Daoy (cell line): ENCODE measurements at regions not wholly inside any gene's neighbourhood (a gene's known extent, or its start where the extent isn't known, plus 50 kb on each side); places are given as distances from the start of the nearest gene placed in this dataset.

Experiments
- DNase-seq: peaks from one replicate; pipeline ENCODE4 v3.0.0-alpha.2; 2015; ENCODE audit warnings: low read depth

DNA sequence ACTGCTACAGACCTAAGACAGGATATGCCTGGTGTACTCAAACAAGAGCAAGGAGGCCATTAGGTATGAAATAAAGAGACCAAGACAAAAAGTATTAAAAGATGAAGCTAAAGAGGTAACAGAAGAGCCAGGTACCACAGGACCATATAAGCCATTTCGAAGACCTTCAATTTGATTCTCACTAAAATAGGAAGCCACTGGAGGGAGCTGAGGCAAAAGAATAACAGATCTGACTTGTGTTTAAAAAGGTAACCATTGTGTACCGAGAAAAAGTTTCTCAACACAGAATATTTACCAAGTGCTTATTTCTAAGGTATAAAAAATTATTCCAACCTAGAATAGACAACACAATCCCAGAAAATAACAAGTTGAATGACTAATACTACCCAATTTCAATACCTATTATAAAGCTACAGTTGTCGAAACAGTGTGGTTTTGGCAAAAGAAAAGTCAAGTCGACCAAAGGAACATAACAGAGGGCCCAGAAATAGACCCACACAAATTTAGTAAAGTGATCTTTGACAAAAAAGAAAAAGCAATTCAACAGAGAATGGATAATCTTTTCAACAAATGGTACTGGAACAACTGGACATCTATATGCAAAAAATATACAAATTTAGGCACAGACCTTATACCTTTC is 125.3 kb upstream of the DST start:
- DNase-seq, result no peak

DNA sequence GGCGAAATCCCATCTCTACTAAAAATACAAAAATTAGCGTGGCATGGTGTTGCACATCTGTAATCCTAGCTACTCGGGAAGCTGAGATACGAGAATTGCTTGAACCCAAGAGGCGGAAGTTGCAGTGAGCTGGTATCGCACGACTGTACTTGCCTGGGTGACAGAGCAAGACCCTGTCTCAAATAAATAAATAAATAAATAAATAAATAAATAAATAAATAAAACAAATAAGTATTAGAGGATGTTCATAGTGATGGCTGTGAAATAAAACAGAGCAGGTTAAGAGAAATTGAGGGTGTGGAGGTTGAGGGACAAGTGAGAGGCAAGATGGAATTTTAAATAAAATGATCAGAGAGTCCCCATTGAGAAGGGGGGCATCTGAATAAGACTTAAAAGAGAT is 124.7 kb upstream of the DST start:
- no peak for DNase-seq

DNA sequence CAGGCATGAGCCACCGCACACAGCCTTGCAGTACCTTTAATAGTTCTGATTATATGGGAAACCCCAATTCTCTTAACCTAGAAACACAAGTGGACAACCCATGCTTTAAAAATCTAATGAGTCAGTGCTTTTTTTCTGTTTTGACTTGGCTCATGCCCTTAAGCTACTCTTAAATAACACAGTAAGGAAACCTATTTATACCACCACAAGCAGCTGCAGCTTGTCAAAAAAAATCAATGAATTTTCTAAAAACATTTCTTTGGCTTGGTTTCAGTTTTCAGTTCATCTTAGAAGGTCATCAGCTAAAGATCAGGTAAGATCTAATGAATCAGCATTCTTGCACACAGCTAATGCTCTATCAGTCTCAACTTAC is 124.1 kb upstream of the DST start:
- DNase-seq, result peak; percentile 37

DNA sequence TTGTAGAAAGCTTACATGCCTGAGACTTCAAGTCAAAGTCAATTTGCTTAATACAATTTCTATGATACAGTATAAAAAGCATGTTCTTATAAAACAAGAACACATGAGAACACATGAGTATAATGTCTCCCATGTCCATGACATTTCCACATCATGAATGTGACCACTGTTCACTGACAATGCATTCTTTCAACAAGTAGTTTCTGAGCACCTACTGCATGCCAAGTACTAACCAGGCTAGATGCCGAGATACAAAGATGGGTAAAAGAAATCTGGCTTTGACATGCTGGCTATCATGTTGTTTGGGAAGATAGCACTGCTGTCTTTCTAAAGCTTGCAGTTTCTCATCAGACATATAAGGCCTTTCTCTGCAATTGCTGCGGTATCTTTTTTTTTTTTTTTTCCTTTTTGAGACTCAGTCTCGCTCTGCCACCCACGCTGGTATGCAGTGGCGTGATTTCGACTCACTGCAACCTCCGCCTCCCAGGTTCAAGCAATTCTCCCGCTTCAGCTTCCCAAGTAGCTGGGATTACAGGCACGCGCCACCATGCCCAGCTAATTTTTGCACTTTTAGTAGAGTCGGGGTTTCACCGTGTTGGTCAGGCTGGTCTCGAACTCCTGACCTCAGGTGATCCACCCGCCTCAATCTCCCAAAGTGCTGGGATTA is 123.6 kb upstream of the DST start:
- no peak for DNase-seq

DNA sequence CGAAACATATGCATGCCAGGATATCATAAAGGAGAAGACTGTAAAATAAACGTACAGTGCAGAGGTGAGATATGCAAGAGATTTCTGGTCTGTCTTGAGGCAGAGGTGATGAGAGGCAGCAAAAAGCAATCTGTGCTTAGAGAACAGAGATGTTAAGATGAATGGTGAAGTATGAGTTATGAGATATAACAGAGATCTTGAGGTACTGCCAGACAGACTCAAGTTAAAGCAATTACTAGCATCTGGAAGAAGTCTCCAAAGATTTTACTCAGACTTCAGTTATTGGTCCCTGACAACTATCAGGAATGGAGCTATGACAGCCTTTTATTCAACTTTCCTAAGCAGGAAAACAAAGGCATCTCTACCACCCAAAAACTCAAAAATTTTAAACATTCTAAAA is 122.8 kb upstream of the DST start:
- DNase-seq, result no peak

DNA sequence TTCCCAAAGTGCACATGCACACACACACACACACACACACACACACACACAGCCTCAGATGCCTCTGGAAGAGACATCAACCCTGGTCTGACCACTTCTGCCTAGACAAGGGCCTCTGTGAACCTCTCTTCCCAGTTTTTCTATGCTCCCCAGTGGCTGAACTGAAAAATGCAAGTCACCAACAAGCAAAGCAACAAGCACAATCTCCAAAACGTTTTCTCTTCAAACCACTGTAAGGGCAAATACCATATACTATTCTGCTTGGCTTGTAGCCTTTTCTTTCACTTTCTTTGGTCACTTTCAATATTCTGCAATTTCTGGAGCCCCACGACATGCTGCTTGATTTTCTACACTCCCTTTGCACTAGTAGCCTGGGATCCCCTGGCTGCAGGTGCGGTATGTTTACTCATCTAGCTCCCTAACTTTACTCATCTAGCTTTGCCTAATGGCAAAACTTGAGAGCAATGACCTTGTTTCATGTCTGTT is 121.4 kb upstream of the DST start:
- peak; percentile 37 for DNase-seq

DNA sequence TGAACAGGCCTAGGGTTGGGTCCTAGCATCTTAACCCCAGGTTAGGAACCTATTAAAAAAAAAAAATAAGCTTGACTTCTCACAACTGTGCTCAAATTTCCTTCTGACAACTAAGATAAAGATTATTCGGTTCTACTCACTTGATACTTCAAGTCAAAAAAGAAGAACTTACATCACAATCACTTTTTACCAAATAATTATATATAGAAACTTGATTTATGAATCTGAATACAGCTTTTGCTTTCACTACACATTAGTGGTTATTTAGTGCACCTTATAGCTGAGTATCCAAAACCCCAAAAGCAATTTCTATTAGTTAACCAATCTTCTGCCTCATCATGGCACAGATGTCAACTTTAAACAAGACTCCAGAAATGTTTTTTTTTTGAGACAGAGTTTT is 119.0 kb upstream of the DST start:
- DNase-seq, result no peak

DNA sequence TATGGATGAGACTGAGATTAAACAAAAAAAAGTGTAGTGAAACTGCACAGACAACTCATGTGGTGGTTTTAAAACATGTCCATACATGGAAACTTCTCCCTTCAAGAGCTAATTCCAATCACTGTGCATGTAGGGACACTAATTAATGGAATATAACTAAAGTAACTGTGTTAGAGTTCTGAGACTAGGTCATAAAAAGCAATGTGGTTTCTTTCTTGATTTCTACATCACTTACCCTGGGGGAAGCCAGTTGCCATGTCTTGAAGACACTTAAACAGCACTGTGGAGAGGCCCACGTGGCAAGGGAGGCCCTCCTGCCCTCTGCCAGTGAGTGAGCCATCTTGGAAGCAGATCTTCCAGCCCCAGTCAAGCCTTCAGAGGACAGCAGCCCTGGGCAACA is 118.2 kb upstream of the DST start:
- DNase-seq, result no peak

DNA sequence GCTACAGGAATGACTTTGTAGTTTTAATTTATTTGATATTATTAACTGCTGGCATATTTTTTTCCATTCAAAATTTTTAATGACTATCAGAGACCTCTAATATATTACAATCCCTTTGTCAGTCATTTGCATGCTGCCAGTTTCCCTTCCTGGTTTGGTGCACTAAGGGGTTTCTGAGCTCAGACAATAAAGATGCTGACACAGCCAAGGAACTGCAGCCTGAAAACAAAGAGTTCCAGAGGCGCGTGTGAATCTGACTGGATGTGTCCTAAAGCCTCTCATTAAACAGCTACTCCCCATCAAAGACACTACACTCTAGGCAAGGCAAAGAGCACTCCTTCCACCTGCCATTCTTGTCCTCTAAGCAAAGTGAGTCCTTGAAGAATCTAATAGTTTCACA is 116.8 kb upstream of the DST start:
- no peak for DNase-seq

DNA sequence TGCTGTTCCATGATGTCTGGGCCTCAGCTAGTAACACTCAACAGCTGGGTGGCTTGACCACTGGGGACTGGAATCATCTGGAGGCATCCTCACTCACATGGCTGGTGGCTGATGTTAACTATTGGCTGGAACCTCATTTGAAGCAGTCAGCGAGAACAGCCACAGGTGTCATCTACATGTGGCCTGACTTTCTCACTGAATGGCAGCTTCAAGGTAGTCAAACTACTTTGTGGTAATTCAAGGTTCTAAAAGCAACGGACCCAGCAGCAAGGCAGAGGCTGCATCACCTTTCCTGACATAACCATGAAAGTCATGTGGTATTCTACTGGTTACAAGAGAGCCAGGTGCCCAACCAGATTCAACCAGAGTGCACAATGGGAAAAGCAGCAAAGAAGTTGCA is 115.9 kb upstream of the DST start:
- DNase-seq, result no peak

DNA sequence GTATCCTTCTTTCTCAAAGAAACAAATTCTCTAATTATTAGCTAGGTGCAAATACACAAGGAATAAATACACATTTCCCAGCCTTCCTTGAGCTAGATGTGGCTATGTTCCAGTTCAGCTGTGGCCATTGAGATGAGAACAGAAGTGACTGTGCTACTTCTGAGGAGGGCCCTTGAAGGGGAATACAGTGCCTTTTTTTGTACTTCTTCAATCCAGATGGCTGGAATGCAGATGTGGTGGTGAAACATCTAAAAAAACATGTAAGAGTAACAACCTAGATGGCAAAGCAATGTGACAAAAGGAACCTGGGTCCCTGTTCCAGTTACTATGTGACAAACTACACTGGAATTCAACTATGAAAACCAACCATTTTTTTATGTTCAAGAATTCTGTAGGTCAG is 115.4 kb upstream of the DST start:
- no peak for DNase-seq

DNA sequence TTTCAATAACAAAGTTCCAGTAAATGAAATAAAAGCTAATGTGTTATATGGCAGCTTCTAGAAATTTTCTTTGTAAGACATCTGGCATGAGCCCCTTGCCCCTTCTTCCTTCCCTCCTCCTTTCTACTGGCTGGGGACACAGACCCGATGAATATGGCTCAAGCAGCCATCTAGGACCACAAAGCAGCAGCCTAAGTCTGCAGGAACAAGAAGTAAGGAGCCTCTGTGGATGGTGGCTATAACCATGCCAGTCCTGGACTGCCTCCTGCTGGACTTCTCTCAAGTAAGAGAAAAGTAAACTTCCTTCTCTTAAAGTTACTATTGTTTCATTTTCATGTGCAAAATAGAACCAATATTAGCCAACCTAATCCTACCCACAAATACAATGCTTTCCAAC is 114.9 kb upstream of the DST start:
- peak; percentile 62 for DNase-seq

DNA sequence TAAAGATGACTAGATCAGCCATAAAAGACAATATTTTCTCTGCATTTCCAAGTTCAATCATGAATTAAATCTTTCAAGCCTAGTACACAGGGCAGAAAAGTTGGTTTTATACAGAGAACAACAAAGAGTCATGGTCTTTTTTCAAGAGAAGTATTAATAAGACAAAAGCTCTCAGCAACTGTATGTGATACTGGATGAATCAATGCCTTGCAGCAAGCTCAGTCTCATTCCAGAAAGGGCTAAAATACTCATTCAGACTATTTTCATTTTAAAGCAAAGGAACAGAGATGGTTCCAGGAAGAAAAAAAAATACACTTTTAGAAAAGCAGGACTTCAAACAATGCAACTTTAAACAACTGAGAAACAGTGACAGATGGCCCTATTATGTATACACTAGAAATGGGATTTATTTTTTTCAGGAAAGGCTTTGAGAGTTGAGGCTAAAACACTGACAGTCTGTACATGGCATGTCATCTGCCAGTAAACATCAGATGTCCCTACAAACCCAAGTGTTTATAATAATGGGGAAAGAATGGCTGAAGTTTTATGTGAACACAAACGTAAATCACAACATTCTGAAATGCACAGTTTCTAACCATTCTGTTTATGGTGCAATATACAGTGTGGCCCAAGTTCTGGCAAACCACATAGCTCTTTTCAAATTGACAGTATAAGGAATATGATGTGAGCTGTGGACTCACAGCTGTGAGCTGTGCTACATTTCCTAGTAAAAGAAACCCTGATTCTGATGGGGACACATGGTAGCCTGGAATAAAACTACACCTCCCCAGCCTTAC is 114.3 kb upstream of the DST start:
- no peak for DNase-seq

DNA sequence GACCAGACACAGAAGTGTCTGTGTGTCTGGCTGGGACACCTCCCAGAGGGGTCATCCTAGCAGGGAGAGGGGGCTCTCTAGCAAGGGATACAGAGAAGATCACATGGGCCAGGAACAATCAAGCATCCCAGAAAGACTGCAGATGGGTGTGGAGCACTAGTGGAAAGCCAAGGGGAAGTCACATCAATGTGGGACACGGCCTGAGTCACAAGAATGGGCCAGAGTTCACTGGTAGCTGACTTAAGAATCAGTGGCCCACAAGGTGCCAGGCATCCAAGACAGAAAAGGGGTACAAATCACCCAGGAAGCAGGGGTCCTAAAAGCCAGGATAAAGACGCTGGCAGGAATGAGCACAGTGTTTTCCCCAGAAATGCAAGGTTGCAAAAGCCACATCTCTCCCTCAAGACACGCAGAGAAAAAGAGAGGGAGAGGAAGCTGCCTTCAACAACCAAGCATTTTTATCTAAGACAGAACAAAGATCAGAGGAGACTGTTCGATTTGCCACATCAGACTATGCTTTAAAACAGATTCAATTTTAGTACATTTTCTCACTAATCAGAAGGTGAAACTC is 113.6 kb upstream of the DST start:
- peak; percentile 43 for DNase-seq

DNA sequence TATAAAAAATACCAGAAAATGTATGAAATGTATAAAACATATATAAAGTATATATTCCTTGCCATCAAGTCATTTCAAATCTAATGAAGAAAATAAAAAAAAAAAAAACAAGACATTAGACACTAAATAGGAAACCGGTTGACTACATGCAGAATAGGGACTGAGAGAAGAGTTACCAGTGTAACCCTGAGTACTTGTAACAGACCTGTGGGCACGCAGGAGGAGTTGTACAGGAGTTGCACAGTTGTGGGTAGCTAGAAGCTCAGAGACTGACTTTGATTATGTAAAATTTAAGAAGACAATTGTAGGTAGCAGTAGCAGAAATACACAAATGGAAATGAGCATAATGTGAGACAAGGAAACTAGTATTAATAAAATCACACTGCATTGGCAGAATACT is 112.4 kb upstream of the DST start:
- no peak for DNase-seq

DNA sequence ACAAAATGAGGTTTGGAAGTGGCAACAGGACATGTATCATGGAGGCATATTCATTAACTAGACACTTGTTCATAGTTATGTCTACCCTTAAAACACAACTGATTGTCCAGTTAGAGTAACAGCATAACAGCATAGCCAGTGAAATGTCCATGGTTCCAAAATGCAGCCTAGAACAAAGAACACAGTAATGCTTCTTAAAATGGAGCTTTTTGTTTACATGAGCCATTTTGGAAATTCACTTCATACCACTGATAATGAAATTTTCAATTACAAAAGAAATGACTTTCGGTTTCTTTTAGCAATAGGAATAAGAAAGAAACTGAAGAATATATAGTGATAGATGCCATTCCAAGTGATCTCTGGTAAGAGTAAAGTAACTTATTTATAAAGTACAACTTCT is 111.1 kb upstream of the DST start:
- DNase-seq, result no peak

DNA sequence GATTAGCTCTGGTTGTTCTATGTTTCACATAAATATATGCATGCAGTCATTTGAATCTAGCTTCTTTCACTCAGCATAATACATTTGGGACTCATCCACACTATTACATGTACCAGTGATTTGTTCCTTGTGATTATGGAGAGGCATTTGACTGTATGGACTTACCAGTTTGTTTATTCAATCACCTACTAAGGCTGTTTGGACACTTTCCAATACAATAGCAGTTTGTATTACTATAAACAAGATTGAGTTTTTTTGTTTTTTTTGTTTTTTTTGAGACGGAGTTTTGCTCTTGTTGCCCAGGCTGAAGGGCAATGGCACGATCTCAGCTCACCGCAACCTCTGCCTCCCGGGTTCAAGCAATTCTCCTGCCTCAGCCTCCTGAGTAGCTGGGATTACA is 109.8 kb upstream of the DST start:
- DNase-seq, result no peak

DNA sequence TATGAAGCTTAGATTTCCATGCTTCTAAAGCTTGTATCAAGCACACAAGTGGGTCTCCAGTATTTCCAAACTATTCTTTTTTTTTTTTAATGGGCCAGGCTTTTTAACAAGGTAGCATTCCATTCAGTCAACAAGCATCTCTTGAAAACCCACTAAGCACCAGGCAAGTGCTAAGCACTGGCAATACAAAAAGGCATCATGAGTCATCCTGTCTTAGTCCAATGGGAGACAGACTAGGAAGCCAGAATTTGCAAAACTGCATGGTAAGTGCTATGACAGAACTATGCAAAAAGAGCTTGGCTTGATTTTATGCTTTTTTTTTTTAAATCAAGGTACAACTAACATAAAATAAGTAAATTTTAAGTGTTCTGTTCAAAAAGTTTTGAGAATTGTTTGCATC is 109.3 kb upstream of the DST start:
- DNase-seq, result peak; percentile 65

DNA sequence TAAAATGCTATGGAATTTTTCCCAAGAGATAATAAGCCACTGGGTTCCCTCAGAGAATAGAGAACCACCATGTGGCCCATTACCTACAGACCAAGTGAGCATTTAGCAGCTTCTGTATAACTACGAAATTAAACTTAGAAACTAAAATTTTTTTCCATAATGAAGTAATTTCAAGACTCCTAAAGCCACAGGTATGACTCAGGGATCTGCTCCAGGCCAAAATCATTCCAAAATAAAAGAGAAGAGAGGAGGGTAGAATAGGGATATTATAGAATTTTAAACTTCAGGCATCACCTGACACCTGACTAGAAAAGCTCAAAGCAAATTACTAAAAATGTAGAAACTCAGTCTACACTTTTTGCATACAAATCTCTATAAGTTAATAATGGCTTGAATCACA is 108.9 kb upstream of the DST start:
- DNase-seq, result no peak

DNA sequence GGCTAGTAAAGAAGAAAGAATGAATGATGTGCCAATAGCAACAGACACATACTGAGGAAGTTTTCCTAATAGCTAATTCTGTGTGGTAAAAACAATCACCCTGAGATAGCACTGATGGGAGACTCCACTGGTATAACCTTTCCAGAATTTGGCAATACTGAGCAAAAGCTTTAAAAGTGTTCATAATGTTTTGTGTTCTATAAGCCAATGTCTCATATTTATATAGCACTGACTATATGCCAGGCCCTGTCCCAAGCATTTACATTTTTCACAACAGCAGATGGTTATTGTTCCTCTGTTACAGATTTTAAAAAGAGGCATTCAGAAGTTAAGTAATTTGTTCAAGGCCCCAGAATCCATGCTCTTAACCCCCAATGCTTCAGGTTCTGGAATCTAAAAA is 108.0 kb upstream of the DST start:
- no peak for DNase-seq

DNA sequence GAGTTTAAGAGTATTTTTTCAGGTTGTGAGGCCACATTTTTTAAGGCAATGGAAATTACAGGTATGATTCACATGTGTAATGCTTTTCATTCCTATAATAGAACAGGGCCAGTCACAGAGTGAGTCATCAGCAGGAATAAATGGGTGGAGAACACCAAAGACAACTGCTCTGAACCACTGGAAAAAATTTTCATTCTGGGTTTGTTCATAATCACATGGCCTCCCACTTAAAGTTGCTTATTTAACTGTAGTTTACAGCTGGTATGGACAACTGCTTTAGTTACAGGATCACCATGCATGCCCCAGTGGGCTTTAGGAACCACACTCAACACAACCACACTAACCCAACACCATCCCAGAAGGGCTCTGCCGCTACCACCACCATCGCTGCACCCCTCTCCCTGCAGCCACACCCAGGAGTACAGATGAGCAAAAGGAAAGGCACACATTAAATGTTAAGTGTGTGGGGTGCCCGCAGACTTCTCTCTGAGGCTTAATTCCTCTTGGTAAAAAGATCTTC is 107.0 kb upstream of the DST start:
- DNase-seq, result peak; percentile 84

DNA sequence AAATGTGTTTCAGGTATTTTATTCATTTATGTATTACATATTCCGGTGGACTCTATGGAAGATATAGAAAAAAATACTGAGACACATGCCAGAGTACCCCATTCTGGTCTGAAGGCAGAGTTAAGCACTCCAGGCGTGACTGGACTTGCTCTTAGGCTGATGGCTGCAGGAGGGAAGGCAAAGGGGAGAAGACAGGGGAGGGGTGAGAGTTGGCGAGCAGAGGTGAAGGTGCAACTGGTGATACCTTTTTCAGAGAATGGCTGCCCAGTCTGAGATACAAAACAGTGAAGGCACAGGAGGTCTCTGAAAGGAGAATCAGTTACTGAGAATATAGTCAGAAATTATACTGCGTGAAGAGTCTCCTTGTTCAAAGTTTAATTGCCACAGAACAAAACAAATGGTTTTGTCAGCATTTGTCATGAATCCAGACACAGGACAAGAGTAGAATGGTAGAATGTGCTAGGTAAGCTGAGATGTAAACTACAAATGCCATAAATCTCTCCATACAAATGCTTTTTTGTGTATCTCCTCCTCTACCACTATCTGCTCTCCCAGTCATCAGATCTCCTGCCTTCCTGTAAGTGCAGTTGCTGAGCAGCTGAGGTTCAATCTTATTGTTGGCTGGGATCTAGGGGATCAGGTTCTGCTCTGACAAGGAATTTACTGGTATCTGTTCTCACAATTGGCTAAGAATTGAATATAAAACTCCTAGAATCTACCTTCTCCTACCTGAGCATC is 104.2 kb upstream of the DST start:
- no peak for DNase-seq
